ENCODE measurements at regions not wholly inside any gene's neighbourhood (a gene's known extent, or its start where the extent isn't known, plus 50 kb on each side); places are given as distances from the start of the nearest gene placed in this dataset.

DNA sequence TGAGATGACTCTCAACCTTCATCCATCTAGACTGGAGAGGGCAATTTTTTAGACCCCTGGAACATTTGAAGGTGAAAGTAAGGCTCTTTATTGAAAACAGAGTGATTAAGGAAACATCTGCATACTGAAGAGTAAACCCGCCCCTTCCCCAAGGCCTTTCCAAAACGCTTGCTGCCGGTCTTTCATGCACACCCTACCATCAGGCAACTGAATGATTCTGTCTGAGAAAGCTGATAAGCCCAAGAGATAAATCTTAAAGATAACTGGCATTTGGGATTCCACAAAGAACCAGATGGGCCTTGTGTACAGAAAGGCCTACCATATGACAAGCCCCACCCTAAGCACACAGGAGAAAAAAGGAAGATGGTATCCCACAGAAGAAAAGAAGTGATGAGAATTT lies 54.4 kb upstream of the PIK3R1 start:
- Histone ChIP-seq H3K9me3 (ENCODE audit: control insufficient read depth in 2 of 2, low read length in 2 of 2) (no peaks in the 10 kb centered on the region), H3K27me3 (ENCODE audit: control insufficient read depth in 1 of 2, insufficient read depth in 2 of 2, low read length in 2 of 2) (no peaks in the 10 kb centered on the region), H3K27ac (ENCODE audit: low read length) (no peak overlapping the region), H3K4me3 (ENCODE audit: low read length in 2 of 2) (no peak overlapping the region), H3K9ac (ENCODE audit: low read length in 2 of 2) (no peak overlapping the region), H3K36me3 (ENCODE audit: control insufficient read depth in 2 of 2, insufficient read depth in 2 of 2, low read length in 2 of 2) (no peaks in the 10 kb centered on the region), H3K4me1 (ENCODE audit: control insufficient read depth, insufficient read depth, low read length) (no peaks in the 10 kb centered on the region)

DNA sequence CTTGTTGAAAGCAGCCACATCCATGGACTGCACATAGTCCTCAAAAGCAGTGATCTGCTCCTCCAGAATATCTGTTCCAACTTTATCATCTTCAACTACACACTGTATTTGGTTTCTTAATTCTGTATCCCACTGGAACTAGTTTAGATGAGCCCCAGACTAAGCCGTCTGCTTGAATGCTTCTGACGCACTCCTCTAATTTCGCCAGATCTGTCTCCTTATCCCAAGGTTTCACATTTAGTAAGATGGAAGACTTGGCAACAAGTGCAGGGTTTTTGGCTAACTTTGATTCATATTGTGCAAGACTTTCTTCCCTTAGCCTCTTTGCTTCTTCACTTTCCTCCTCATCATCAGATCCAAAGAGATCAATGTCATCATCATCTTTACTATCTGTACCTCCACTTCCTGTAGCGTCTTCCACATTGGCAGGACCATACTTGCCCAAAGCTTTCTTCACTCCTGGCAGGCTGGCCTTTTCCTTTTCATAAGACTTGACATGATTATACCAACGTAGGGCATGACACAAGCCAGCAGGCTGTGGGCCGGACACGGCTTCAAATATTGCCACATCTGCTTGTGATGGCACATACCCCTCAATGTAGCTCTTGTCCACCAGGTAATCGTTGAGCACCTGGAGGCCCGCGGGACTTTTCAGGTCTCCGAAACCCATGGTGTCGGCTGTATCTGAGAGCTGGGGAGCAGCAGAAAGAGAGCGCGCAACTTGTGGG lies 56.2 kb upstream of the PIK3R1 start:
- no peak overlapping the region for H3K27ac ChIP-seq (ENCODE audit: low read length)
- H3K9me3 ChIP-seq (ENCODE audit: control insufficient read depth in 2 of 2, low read length in 2 of 2) = no peaks in the 10 kb centered on the region
- no peaks in the 10 kb centered on the region for H3K4me1 ChIP-seq (ENCODE audit: control insufficient read depth, insufficient read depth, low read length)
- H3K9ac ChIP-seq (ENCODE audit: low read length in 2 of 2) = no peak overlapping the region
- no peak overlapping the region for H3K4me3 ChIP-seq (ENCODE audit: low read length in 2 of 2)
- H3K36me3 ChIP-seq (ENCODE audit: control insufficient read depth in 2 of 2, insufficient read depth in 2 of 2, low read length in 2 of 2) = no peaks in the 10 kb centered on the region
- no peaks in the 10 kb centered on the region for H3K27me3 ChIP-seq (ENCODE audit: control insufficient read depth in 1 of 2, insufficient read depth in 2 of 2, low read length in 2 of 2)

DNA sequence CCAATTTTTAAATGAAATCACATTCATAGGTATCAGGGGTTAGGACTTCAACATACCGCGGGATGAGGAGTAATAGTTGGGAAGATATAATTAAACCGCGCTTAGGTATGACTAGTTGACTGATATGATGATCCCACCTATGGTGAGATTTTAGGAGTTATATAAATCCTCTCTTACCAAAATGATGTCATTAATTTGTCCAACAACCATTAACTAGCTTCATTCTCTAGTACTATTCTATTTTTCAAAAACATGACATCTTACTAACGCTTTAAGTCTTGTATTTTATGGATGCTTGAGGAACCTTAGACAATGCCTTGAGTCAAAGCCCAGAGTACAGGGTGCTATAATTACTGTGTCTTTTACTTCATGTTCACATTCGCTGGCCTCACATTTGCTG lies 59.6 kb upstream of the PIK3R1 start:
- Histone ChIP-seq H3K9me3 (ENCODE audit: control insufficient read depth in 2 of 2, low read length in 2 of 2) (no peaks in the 10 kb centered on the region), H3K4me3 (ENCODE audit: low read length in 2 of 2) (no peak overlapping the region), H3K9ac (ENCODE audit: low read length in 2 of 2) (no peak overlapping the region), H3K27me3 (ENCODE audit: control insufficient read depth in 1 of 2, insufficient read depth in 2 of 2, low read length in 2 of 2) (no peaks in the 10 kb centered on the region), H3K27ac (ENCODE audit: low read length) (no peak overlapping the region), H3K4me1 (ENCODE audit: control insufficient read depth, insufficient read depth, low read length) (no peaks in the 10 kb centered on the region), H3K36me3 (ENCODE audit: control insufficient read depth in 2 of 2, insufficient read depth in 2 of 2, low read length in 2 of 2) (no peaks in the 10 kb centered on the region)

DNA sequence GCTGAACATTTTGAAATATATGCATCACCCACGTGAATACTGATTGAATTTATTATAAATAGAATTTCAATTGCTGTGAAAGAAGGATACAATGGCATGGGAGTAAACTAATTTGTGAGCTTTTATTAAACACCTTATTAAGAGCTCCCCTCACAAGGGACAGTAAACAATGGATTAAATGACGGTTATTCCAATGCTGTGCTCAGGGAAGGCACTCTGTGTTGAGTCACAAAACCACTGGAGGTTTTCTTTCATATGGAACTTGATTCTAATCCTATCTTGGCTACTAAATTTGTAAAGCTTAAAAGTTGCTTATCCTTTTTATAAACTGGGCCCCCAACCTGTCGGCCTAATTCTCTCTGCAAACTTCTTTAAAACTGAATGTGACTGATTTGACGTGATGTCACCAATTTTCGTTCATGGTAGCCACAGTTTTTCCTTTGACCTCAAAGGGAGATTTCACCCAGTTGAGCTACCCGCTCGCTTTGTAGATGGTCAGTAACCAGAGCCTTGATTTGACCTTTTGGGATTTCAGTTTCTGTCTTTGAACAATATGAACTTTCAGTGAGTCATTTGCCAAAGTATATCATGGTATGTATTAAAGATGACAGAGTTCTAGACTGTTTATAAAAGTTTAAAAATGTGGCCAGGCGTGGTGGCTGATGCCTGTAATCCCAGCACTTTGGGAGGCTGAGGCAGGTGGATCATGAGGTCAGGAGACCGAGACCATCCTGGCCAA lies 61.3 kb upstream of the PIK3R1 start:
- Histone ChIP-seq H3K4me3 (ENCODE audit: low read length in 2 of 2) (no peak overlapping the region), H3K9me3 (ENCODE audit: control insufficient read depth in 2 of 2, low read length in 2 of 2) (no peaks in the 10 kb centered on the region), H3K27ac (ENCODE audit: low read length) (no peak overlapping the region), H3K36me3 (ENCODE audit: control insufficient read depth in 2 of 2, insufficient read depth in 2 of 2, low read length in 2 of 2) (no peaks in the 10 kb centered on the region), H3K9ac (ENCODE audit: low read length in 2 of 2) (no peak overlapping the region), H3K27me3 (ENCODE audit: control insufficient read depth in 1 of 2, insufficient read depth in 2 of 2, low read length in 2 of 2) (no peaks in the 10 kb centered on the region), H3K4me1 (ENCODE audit: control insufficient read depth, insufficient read depth, low read length) (no peaks in the 10 kb centered on the region)

DNA sequence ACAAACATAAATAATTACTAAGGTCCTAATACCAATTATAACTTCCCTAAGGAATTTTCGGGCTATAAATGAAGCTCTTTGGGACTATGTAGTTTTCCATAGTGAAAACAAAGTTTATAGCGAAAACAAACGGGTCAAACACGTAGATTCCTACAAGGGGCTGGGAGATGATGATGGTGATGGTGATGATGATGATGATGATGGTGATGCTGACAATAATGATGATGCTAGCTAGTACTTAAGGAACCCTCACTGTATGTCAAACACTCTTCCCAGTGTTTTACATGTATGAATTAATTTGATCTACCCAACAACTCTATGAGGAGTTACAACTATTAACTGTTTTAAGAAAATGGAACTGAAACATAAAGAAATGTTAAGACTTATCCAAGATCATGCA lies 63.7 kb upstream of the PIK3R1 start:
- no peak overlapping the region for H3K27ac ChIP-seq (ENCODE audit: low read length)
- no peaks in the 10 kb centered on the region for H3K4me1 ChIP-seq (ENCODE audit: control insufficient read depth, insufficient read depth, low read length)
- no peak overlapping the region for H3K9ac ChIP-seq (ENCODE audit: low read length in 2 of 2)
- no peaks in the 10 kb centered on the region for H3K9me3 ChIP-seq (ENCODE audit: control insufficient read depth in 2 of 2, low read length in 2 of 2)
- no peaks in the 10 kb centered on the region for H3K36me3 ChIP-seq (ENCODE audit: control insufficient read depth in 2 of 2, insufficient read depth in 2 of 2, low read length in 2 of 2)
- H3K27me3 ChIP-seq (ENCODE audit: control insufficient read depth in 1 of 2, insufficient read depth in 2 of 2, low read length in 2 of 2) = no peaks in the 10 kb centered on the region
- H3K4me3 ChIP-seq (ENCODE audit: low read length in 2 of 2) = no peak overlapping the region

DNA sequence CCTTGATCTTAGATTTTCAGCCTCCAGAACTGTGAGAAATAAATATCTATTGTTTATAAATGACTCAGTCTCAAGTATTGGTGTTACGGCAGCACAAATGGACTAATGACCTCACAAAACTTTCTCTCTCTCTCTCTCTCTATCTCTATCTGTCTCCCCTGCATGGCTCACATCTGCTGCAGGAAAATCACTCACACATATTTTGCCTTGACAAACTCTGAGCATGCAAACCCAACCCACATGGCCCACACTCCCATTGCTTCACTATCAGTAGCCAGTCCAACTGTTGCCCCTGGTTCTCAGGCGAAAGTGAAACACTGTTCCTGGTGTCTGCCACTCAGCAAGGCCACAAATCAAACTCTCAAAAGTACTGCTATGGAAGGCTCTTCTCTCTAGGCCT lies 66.4 kb upstream of the PIK3R1 start:
- Histone ChIP-seq H3K27ac (ENCODE audit: low read length) (no peak overlapping the region), H3K36me3 (ENCODE audit: control insufficient read depth in 2 of 2, insufficient read depth in 2 of 2, low read length in 2 of 2) (no peaks in the 10 kb centered on the region), H3K4me3 (ENCODE audit: low read length in 2 of 2) (no peak overlapping the region), H3K27me3 (ENCODE audit: control insufficient read depth in 1 of 2, insufficient read depth in 2 of 2, low read length in 2 of 2) (no peaks in the 10 kb centered on the region), H3K4me1 (ENCODE audit: control insufficient read depth, insufficient read depth, low read length) (no peaks in the 10 kb centered on the region), H3K9me3 (ENCODE audit: control insufficient read depth in 2 of 2, low read length in 2 of 2) (no peaks in the 10 kb centered on the region), H3K9ac (ENCODE audit: low read length in 2 of 2) (no peak overlapping the region)

DNA sequence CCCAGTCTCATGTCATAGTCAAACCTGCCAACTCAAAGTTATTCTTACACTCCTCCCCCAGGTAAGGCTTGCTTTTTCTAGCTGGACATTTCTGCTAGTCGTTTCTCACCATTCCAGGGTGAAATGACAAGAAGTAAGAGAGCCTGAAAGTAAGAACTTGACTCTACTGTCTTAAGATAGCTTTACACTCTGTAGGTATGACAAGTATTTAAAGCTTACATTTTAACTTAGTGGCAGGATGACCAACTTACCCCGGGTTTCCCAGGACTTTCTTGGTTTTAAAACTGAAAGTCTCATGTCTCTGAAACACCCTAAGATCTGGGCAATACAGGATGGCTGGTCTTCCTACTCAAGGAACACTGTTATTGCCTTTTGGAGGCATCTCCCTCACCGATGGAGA lies 67.5 kb upstream of the PIK3R1 start:
- no peaks in the 10 kb centered on the region for H3K27me3 ChIP-seq (ENCODE audit: control insufficient read depth in 1 of 2, insufficient read depth in 2 of 2, low read length in 2 of 2)
- no peak overlapping the region for H3K4me3 ChIP-seq (ENCODE audit: low read length in 2 of 2)
- H3K9me3 ChIP-seq (ENCODE audit: control insufficient read depth in 2 of 2, low read length in 2 of 2) = no peaks in the 10 kb centered on the region
- no peak overlapping the region for H3K9ac ChIP-seq (ENCODE audit: low read length in 2 of 2)
- H3K4me1 ChIP-seq (ENCODE audit: control insufficient read depth, insufficient read depth, low read length) = no peaks in the 10 kb centered on the region
- no peaks in the 10 kb centered on the region for H3K36me3 ChIP-seq (ENCODE audit: control insufficient read depth in 2 of 2, insufficient read depth in 2 of 2, low read length in 2 of 2)
- no peak overlapping the region for H3K27ac ChIP-seq (ENCODE audit: low read length)

DNA sequence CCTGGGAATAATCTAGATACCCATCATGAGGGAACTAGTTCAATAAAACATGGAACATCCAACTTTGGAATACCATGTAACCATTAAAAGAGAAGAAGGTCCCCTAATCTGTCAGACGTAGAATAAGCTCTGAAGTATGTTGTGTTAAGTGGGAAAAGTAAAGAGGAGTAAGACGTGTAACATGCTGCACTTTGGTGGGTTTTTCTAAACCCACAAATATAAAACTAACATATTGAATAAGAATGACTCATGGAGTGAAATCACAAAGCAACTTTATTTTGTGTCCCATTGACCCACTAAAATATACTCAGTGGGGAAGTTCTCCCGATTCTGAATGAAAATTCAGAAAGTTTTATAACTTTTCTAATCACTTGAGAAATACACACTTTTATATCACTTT lies 67.9 kb upstream of the PIK3R1 start:
- Histone ChIP-seq H3K27me3 (ENCODE audit: control insufficient read depth in 1 of 2, insufficient read depth in 2 of 2, low read length in 2 of 2) (no peaks in the 10 kb centered on the region), H3K36me3 (ENCODE audit: control insufficient read depth in 2 of 2, insufficient read depth in 2 of 2, low read length in 2 of 2) (no peaks in the 10 kb centered on the region), H3K4me3 (ENCODE audit: low read length in 2 of 2) (no peak overlapping the region), H3K9me3 (ENCODE audit: control insufficient read depth in 2 of 2, low read length in 2 of 2) (no peaks in the 10 kb centered on the region), H3K27ac (ENCODE audit: low read length) (no peak overlapping the region), H3K4me1 (ENCODE audit: control insufficient read depth, insufficient read depth, low read length) (no peaks in the 10 kb centered on the region), H3K9ac (ENCODE audit: low read length in 2 of 2) (no peak overlapping the region)

DNA sequence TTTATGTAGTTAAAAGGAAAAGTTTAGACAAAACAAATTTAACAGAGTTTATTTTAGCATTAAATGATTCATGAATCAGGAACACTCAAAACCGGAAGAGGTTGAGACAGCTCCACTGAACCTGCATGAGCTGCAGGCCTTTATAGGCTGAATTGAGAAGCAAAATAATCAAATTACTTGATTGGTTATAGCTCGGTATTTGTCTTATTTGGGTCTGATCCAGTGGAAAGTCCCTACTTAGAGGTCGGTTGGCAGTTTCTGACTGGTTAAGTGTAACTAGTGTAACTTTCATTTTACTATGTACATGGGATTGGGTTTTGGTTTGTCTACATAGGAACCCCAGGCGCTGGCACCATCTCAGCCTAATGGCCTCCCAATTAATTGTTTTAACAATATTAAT lies 74.1 kb upstream of the PIK3R1 start:
- H3K4me3 ChIP-seq (ENCODE audit: low read length in 2 of 2) = peak overlapping the region in 1 of 2 donors; percentile 24
- no peak overlapping the region for H3K9ac ChIP-seq (ENCODE audit: low read length in 2 of 2)

DNA sequence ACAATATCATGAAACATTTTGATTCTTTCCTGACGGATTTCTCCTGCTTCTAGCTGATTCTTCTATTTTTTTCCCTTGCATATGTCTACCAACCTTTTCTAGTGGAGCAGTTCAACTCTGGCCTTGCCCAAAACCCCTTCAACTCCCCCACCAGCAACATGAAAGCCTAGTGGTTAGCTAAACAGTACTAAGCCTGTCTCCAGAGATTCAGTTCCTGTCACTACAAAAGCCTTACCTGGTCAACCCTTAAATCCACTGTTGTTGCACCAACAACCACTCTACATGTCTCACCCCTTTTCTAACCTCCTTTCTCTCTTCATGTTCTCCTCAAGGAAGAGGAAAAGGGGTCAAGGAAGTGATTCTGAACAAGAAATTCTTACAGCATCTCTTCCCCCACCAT lies 74.8 kb upstream of the PIK3R1 start:
- Histone ChIP-seq H3K4me1 (ENCODE audit: control insufficient read depth, insufficient read depth, low read length) (no peaks in the 10 kb centered on the region), H3K27me3 (ENCODE audit: control insufficient read depth in 1 of 2, insufficient read depth in 2 of 2, low read length in 2 of 2) (no peaks in the 10 kb centered on the region)

More for the DNA sequence above, 74.1 kb upstream of the PIK3R1 start:
- Histone ChIP-seq H3K9me3 (ENCODE audit: control insufficient read depth in 2 of 2, low read length in 2 of 2) (no peaks in the 10 kb centered on the region), H3K36me3 (ENCODE audit: control insufficient read depth in 2 of 2, insufficient read depth in 2 of 2, low read length in 2 of 2) (no peaks in the 10 kb centered on the region), H3K27ac (ENCODE audit: low read length) (no peak overlapping the region), H3K4me1 (ENCODE audit: control insufficient read depth, insufficient read depth, low read length) (no peaks in the 10 kb centered on the region), H3K27me3 (ENCODE audit: control insufficient read depth in 1 of 2, insufficient read depth in 2 of 2, low read length in 2 of 2) (no peaks in the 10 kb centered on the region)

More for the DNA sequence above, 74.8 kb upstream of the PIK3R1 start:
- Histone ChIP-seq H3K9ac (ENCODE audit: low read length in 2 of 2) (no peak overlapping the region), H3K27ac (ENCODE audit: low read length) (no peak overlapping the region), H3K4me3 (ENCODE audit: low read length in 2 of 2) (no peak overlapping the region), H3K36me3 (ENCODE audit: control insufficient read depth in 2 of 2, insufficient read depth in 2 of 2, low read length in 2 of 2) (no peaks in the 10 kb centered on the region), H3K9me3 (ENCODE audit: control insufficient read depth in 2 of 2, low read length in 2 of 2) (no peaks in the 10 kb centered on the region)

All from stomach smooth muscle (tissue), 2 donors.